Testis (tissue), 2 donors: ENCODE measurements at regions not wholly inside any gene's neighbourhood (a gene's known extent, or its start where the extent isn't known, plus 50 kb on each side); places are given as distances from the start of the nearest gene placed in this dataset.

Experiments
- DNase-seq: peaks from one replicate; pipeline ENCODE4 v3.0.0-alpha.2; 2019
- H3K27ac ChIP-seq, 2 donors: fragments of 200-600 bp; sonication (generic); one replicate each; pipeline ENCODE4 v1.5.1; 2019
- H3K27me3 ChIP-seq: fragments of 200-600 bp; sonication (generic); one replicate; pipeline ENCODE4 v1.5.1; 2019
- H3K36me3 ChIP-seq: fragments of 200-600 bp; sonication (generic); one replicate; pipeline ENCODE4 v1.5.1; 2017; ENCODE audit warnings: low read depth; ENCODE audit errors: missing control alignments
- H3K4me1 ChIP-seq: fragments of 200-600 bp; sonication (generic); one replicate; pipeline ENCODE4 v1.5.1; 2019
- H3K4me3 ChIP-seq, 2 donors: fragments of 200-600 bp; sonication (generic); one replicate each; pipeline ENCODE4 v1.5.1; 2017 to 2019
- H3K9me3 ChIP-seq: fragments of 200-600 bp; sonication (generic); one replicate; pipeline ENCODE4 v1.5.1; 2017
- CTCF ChIP-seq, 3 experiments: fragments of 450-650 bp in 2 of 3; fragments of 200-600 bp in 1 of 3; sonication (generic) in 1 of 3; IDR thresholded peaks; one replicate each; pipeline ENCODE4 v1.5.1; 2016 to 2019; ENCODE audit warnings: antibody characterized with exemption in 3 of 3, mild to moderate bottlenecking in 2 of 3, moderate library complexity in 1 of 3
- POLR2A ChIP-seq: fragments of 450-650 bp; IDR thresholded peaks from one replicate; pipeline ENCODE4 v1.6.1; 2017; ENCODE audit warnings: antibody characterized with exemption, mild to moderate bottlenecking, moderate library complexity
- WGBS, 2 donors: methylation state at CpG; one replicate each; pipeline ENCODE4 v1.1.5; 2018; 5-methylcytosine and 5-hydroxymethylcytosine counted together
- intact Hi-C: fragments of 100-400 bp; cut with DNase I; formaldehyde crosslinking; loops from one replicate; pipeline ENCODE4 v1.15.1; 2023; ENCODE audit warnings: low total_unique reads

GRCh38 chr3:74328435-74328834, 286.0 kb downstream of the CNTN3 start:
- H3K9me3 ChIP-seq = no peaks in the 10 kb centered on the region
- 89 to 93% methylated on average over 2 of the region's 2 CpGs for WGBS, 2 donors
- intact Hi-C loops = no loop called here

GRCh38 chr3:74315291-74315690, 299.2 kb downstream of the CNTN3 start:
- WGBS, 2 donors = 86 to 90% methylated on average over 3 of the region's 3 CpGs
- TF ChIP-seq CTCF (IDR thresholded peaks at IDR 0.05) = no peak
- TF ChIP-seq POLR2A = no peak
- no peaks in the 10 kb centered on the region for H3K9me3 ChIP-seq
- H3K27ac ChIP-seq = no peak overlapping the region
- no peak for DNase-seq
- intact Hi-C loops = no loop called here
- no peaks in the 10 kb centered on the region for H3K4me1 ChIP-seq
- no peaks in the 10 kb centered on the region for H3K27me3 ChIP-seq
- no peak overlapping the region for H3K4me3 ChIP-seq
- H3K36me3 ChIP-seq = no peaks in the 10 kb centered on the region

More at GRCh38 chr3:74328435-74328834, 286.0 kb downstream of the CNTN3 start:
- no peak for TF ChIP-seq CTCF (IDR thresholded peaks at IDR 0.05)
- no peak for TF ChIP-seq POLR2A
- no peak overlapping the region for H3K4me3 ChIP-seq
- H3K4me1 ChIP-seq = no peaks in the 10 kb centered on the region
- no peaks in the 10 kb centered on the region for H3K27me3 ChIP-seq
- DNase-seq = no peak
- no peaks in the 10 kb centered on the region for H3K36me3 ChIP-seq
- H3K27ac ChIP-seq = no peak overlapping the region

- H3K4me3 ChIP-seq = no peak overlapping the region
These were observed 299.8 kb downstream of the CNTN3 start for GRCh38 chr3:74314696-74315095.

GRCh38 chr3:74309716-74310115, 304.7 kb downstream of the CNTN3 start:
- H3K4me1 ChIP-seq = no peaks in the 10 kb centered on the region
- 82 to 92% methylated on average over 1 of the region's 1 CpG for WGBS, 2 donors
- no peaks in the 10 kb centered on the region for H3K9me3 ChIP-seq
- H3K36me3 ChIP-seq = no peaks in the 10 kb centered on the region
- DNase-seq = no peak
- no peaks in the 10 kb centered on the region for H3K27me3 ChIP-seq
- H3K4me3 ChIP-seq = no peak overlapping the region
- intact Hi-C loops = no loop called here
- no peak overlapping the region for H3K27ac ChIP-seq
- TF ChIP-seq POLR2A (no peak), CTCF (IDR thresholded peaks at IDR 0.05) (no peak)

More at GRCh38 chr3:74314696-74315095, 299.8 kb downstream of the CNTN3 start:
- no peak for DNase-seq
- Histone ChIP-seq H3K36me3 (no peaks in the 10 kb centered on the region), H3K9me3 (no peaks in the 10 kb centered on the region), H3K27me3 (no peaks in the 10 kb centered on the region), H3K27ac (no peak overlapping the region), H3K4me1 (no peaks in the 10 kb centered on the region)
- TF ChIP-seq POLR2A (no peak), CTCF (IDR thresholded peaks at IDR 0.05) (no peak)
- intact Hi-C loops = no loop called here
- 78 to 90% methylated on average over 2 of the region's 2 CpGs for WGBS, 2 donors

- DNase-seq = no peak
- Histone ChIP-seq H3K27me3 (no peaks in the 10 kb centered on the region), H3K4me1 (no peaks in the 10 kb centered on the region), H3K27ac (no peak overlapping the region), H3K9me3 (no peaks in the 10 kb centered on the region), H3K4me3 (no peak overlapping the region), H3K36me3 (no peaks in the 10 kb centered on the region)
- intact Hi-C loops = no loop called here
- TF ChIP-seq POLR2A (no peak), CTCF (IDR thresholded peaks at IDR 0.05) (no peak)
- 73 to 94% methylated on average over 1 of the region's 1 CpG for WGBS, 2 donors
These were observed 310.0 kb downstream of the CNTN3 start for GRCh38 chr3:74304424-74304823.
